ENCODE measurements at regions not wholly inside any gene's neighbourhood (a gene's known extent, or its start where the extent isn't known, plus 50 kb on each side); places are given as distances from the start of the nearest gene placed in this dataset.

GRCh38 chr2:136213836-136214235, 95.9 kb upstream of the CXCR4 start:
- Histone ChIP-seq H3K9me3 (ENCODE audit: low read depth, low read length, poor library complexity, severe bottlenecking) (no peaks in the 10 kb centered on the region), H3K36me3 (ENCODE audit: insufficient read depth, low read length, poor library complexity, severe bottlenecking) (no peaks in the 10 kb centered on the region), H3K27me3 (replicated peaks; ENCODE audit: insufficient read depth, low read depth, low read length, poor library complexity) (peaks cover 16% of the 10 kb centered on the region), H3K4me1 (ENCODE audit: insufficient read depth, low read length, poor library complexity, severe bottlenecking) (no peaks in the 10 kb centered on the region), H3K4me3 (ENCODE audit: low read depth, low read length, poor library complexity, severe bottlenecking) (no peak overlapping the region), H3K27ac (ENCODE audit: low read depth, low read length, poor library complexity, severe bottlenecking) (no peak overlapping the region)
- POLR2A ChIA-PET (ENCODE audit: low non-redundant PET): no interaction called here
- DNase-seq (ENCODE audit: low spot score): no peak
- intact Hi-C loops (cut with micrococcal nuclease; ENCODE audit: unreplicated experiment): no loop called here
- TF ChIP-seq CTCF (conservative IDR thresholded peaks at IDR 0.05; ENCODE audit: low read depth, low read length) (no peak), EZH2 (IDR thresholded peaks at IDR 0.05; ENCODE audit: borderline replicate concordance, low read depth, low read length, poor library complexity, severe bottlenecking) (no peak)
- CTCF ChIA-PET: no interaction called here
- no TSS peak for BruUV-seq (replicated peaks)

GRCh38 chr2:136212426-136213378, 94.8 kb upstream of the CXCR4 start:
- Histone ChIP-seq H3K4me3 (ENCODE audit: low read depth, low read length, poor library complexity, severe bottlenecking) (no peak overlapping the region), H3K9me3 (ENCODE audit: low read depth, low read length, poor library complexity, severe bottlenecking) (no peaks in the 10 kb centered on the region), H3K36me3 (ENCODE audit: insufficient read depth, low read length, poor library complexity, severe bottlenecking) (no peaks in the 10 kb centered on the region), H3K4me1 (ENCODE audit: insufficient read depth, low read length, poor library complexity, severe bottlenecking) (no peaks in the 10 kb centered on the region), H3K27ac (ENCODE audit: low read depth, low read length, poor library complexity, severe bottlenecking) (no peak overlapping the region), H3K27me3 (replicated peaks; ENCODE audit: insufficient read depth, low read depth, low read length, poor library complexity) (peaks cover 16% of the 10 kb centered on the region)
- ChIA-PET POLR2A (ENCODE audit: low non-redundant PET) (no interaction called here), CTCF (no interaction called here)
- TF ChIP-seq EZH2 (IDR thresholded peaks at IDR 0.05; ENCODE audit: borderline replicate concordance, low read depth, low read length, poor library complexity, severe bottlenecking): no peak
- no peak for TF ChIP-seq CTCF (conservative IDR thresholded peaks at IDR 0.05; ENCODE audit: low read depth, low read length)
- no peak for DNase-seq (ENCODE audit: low spot score)
- BruUV-seq (replicated peaks): no TSS peak
- intact Hi-C loops (cut with micrococcal nuclease; ENCODE audit: unreplicated experiment): no loop called here

GRCh38 chr2:136211701-136212100, 93.8 kb upstream of the CXCR4 start:
- Histone ChIP-seq H3K9me3 (ENCODE audit: low read depth, low read length, poor library complexity, severe bottlenecking) (no peaks in the 10 kb centered on the region), H3K27ac (ENCODE audit: low read depth, low read length, poor library complexity, severe bottlenecking) (no peak overlapping the region), H3K4me3 (ENCODE audit: low read depth, low read length, poor library complexity, severe bottlenecking) (no peak overlapping the region), H3K27me3 (replicated peaks; ENCODE audit: insufficient read depth, low read depth, low read length, poor library complexity) (peaks cover 16% of the 10 kb centered on the region), H3K36me3 (ENCODE audit: insufficient read depth, low read length, poor library complexity, severe bottlenecking) (no peaks in the 10 kb centered on the region), H3K4me1 (ENCODE audit: insufficient read depth, low read length, poor library complexity, severe bottlenecking) (no peaks in the 10 kb centered on the region)
- ChIA-PET POLR2A (ENCODE audit: low non-redundant PET) (no interaction called here), CTCF (no interaction called here)
- TF ChIP-seq EZH2 (IDR thresholded peaks at IDR 0.05; ENCODE audit: borderline replicate concordance, low read depth, low read length, poor library complexity, severe bottlenecking) (no peak), CTCF (conservative IDR thresholded peaks at IDR 0.05; ENCODE audit: low read depth, low read length) (no peak)
- intact Hi-C loops (cut with micrococcal nuclease; ENCODE audit: unreplicated experiment): no loop called here
- no peak for DNase-seq (ENCODE audit: low spot score)
- BruUV-seq (replicated peaks): no TSS peak
